ENCODE measurements at regions not wholly inside any gene's neighbourhood (a gene's known extent, or its start where the extent isn't known, plus 50 kb on each side); places are given as distances from the start of the nearest gene placed in this dataset.

DNA sequence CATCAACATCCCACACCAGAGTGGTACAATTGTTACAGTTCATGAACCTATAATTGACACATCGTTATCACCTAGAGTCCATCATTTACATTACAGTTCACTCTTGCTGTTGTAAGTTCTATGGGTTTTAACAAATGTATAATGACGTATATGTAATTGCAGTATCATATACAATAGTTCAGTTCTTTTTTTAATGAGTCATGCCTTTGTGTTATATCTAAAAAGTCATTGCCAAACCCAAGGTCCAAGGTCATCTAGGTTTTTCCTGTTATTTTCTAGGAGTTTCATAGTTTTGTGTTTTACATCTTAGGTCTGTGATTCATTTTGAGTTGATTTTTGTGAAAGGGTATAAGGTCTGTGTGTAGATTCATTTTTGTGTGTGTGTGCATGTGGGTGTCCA, 160.9 kb upstream of the GALNT15 start:
- TF ChIP-seq, protein P1, sequence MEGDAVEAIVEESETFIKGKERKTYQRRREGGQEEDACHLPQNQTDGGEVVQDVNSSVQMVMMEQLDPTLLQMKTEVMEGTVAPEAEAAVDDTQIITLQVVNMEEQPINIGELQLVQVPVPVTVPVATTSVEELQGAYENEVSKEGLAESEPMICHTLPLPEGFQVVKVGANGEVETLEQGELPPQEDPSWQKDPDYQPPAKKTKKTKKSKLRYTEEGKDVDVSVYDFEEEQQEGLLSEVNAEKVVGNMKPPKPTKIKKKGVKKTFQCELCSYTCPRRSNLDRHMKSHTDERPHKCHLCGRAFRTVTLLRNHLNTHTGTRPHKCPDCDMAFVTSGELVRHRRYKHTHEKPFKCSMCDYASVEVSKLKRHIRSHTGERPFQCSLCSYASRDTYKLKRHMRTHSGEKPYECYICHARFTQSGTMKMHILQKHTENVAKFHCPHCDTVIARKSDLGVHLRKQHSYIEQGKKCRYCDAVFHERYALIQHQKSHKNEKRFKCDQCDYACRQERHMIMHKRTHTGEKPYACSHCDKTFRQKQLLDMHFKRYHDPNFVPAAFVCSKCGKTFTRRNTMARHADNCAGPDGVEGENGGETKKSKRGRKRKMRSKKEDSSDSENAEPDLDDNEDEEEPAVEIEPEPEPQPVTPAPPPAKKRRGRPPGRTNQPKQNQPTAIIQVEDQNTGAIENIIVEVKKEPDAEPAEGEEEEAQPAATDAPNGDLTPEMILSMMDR (IDR thresholded peaks at IDR 0.05): no peak
- no peak for TF ChIP-seq EP300 (IDR thresholded peaks at IDR 0.05)
- TF ChIP-seq POLR2A (IDR thresholded peaks at IDR 0.05): no peak
